H1 (cell line): ENCODE measurements at regions not wholly inside any gene's neighbourhood (a gene's known extent, or its start where the extent isn't known, plus 50 kb on each side); places are given as distances from the start of the nearest gene placed in this dataset.

Experiments used
- CTCF ChIA-PET: fragments of 300-600 bp; sonication (Branson Sonifier 250); formaldehyde crosslinking; loops from one replicate; lab custom pipeline; 2021; ENCODE audit not compliant: partially characterized antibody; lab: Charles Lee
- POLR2A ChIA-PET: fragments of 300-600 bp; sonication (Branson Sonifier 250); formaldehyde crosslinking; loops from one replicate; lab custom pipeline; 2021; ENCODE audit warnings: inconsistent platforms; ENCODE audit not compliant: partially characterized antibody; lab: Charles Lee
- DNase-seq, 2 experiments: peaks; one replicate each; pipeline versions ENCODE4 v3.0.0 to v3.0.0-alpha.2; 2010 to 2022; ENCODE audit warnings: low spot score in 2 of 2, low read depth in 1 of 2, mixed read lengths in 1 of 2
- FAIRE-seq: peaks from 2 replicates; lab custom pipeline; 2011; peaks lifted over from hg19 to GRCh38; lab: Jason Lieb, UNC
- H2AFZ ChIP-seq: 2 replicates; pipeline ENCODE4 v1.8.1; 2012; ENCODE audit warnings: low read length, inconsistent platforms
- H2AK5ac ChIP-seq: 2 replicates; pipeline ENCODE4 v1.6.1; 2013; ENCODE audit warnings: low read depth, low read length
- H2BK120ac ChIP-seq: replicated peaks from 2 replicates; pipeline ENCODE3; 2013; ENCODE audit warnings: low read depth, low read length, inconsistent platforms
- H2BK12ac ChIP-seq: 2 replicates; pipeline ENCODE4 v1.6.1; 2013; ENCODE audit warnings: low read depth, low read length
- H2BK15ac ChIP-seq: 2 replicates; pipeline ENCODE4 v1.6.1; 2013; ENCODE audit warnings: low read length
- H2BK20ac ChIP-seq: 2 replicates; pipeline ENCODE4 v1.6.1; 2013; ENCODE audit warnings: low read length
- H2BK5ac ChIP-seq: 2 replicates; pipeline ENCODE4 v1.6.1; 2013; ENCODE audit warnings: low read depth, low read length
- H3K14ac ChIP-seq: 2 replicates; pipeline ENCODE4 v1.6.1; 2013; ENCODE audit warnings: inconsistent platforms; ENCODE audit not compliant: insufficient read length
- H3K18ac ChIP-seq: 2 replicates; pipeline ENCODE4 v1.6.1; 2013; ENCODE audit warnings: low read length; ENCODE audit errors: extremely low read depth
- H3K23ac ChIP-seq: 2 replicates; pipeline ENCODE4 v1.6.1; 2013; ENCODE audit warnings: inconsistent platforms; ENCODE audit not compliant: insufficient read length
- H3K23me2 ChIP-seq: 2 replicates; pipeline ENCODE4 v1.6.1; 2013; ENCODE audit warnings: low read depth, low read length
- H3K27ac ChIP-seq: 2 replicates; pipeline ENCODE4 v1.6.1; 2011; ENCODE audit warnings: low read depth, low read length, inconsistent platforms
- H3K27me3 ChIP-seq, 4 experiments: replicated peaks in 1 of 4; 1 replicate in 1 of 4; 2 replicates in 3 of 4; pipeline versions ENCODE4 v1.6.1 to v1.8.1; 2011 to 2013; ENCODE audit warnings: low read length in 3 of 4, mild to moderate bottlenecking in 3 of 4, inconsistent platforms in 2 of 4, mixed read lengths in 2 of 4, moderate library complexity in 1 of 4; ENCODE audit not compliant: control insufficient read depth in 3 of 4, insufficient read depth in 3 of 4; ENCODE audit errors: extremely low read depth in 1 of 4
- H3K36me3 ChIP-seq, 4 experiments: 2 replicates each; pipeline versions ENCODE4 v1.6.1 to v1.8.1; 2011 to 2013; ENCODE audit warnings: mild to moderate bottlenecking in 4 of 4, low read length in 3 of 4, moderate library complexity in 2 of 4, control low read depth in 1 of 4, inconsistent platforms in 1 of 4; ENCODE audit not compliant: insufficient read depth in 4 of 4, control insufficient read depth in 2 of 4
- H3K4ac ChIP-seq: replicated peaks from 2 replicates; pipeline ENCODE3; 2013; ENCODE audit warnings: low read length, low read depth, mixed read lengths, inconsistent platforms; ENCODE audit not compliant: insufficient read length
- H3K4me1 ChIP-seq, 4 experiments: replicated peaks in 1 of 4; 1 replicate in 1 of 4; 2 replicates in 3 of 4; pipeline versions ENCODE4 v1.6.1 to v1.8.1; 2011 to 2013; ENCODE audit warnings: low read length in 3 of 4, inconsistent platforms in 2 of 4, mixed read lengths in 1 of 4; ENCODE audit not compliant: insufficient read depth in 4 of 4, control insufficient read depth in 3 of 4
- H3K4me2 ChIP-seq, 2 experiments: 2 replicates each; pipeline versions ENCODE4 v1.6.1 to v1.8.1; 2011 to 2013; ENCODE audit warnings: low read depth in 2 of 2, low read length in 2 of 2, control low read depth in 1 of 2, inconsistent platforms in 1 of 2, mild to moderate bottlenecking in 1 of 2; ENCODE audit not compliant: insufficient read depth in 1 of 2
- H3K4me3 ChIP-seq, 4 experiments: fragments of 200-600, 300-600 bp in 1 of 4; sonication (generic), shearing (Covaris generic), sonication (Bioruptor Twin) in 1 of 4; 2 replicates each; pipeline versions ENCODE4 v1.5.1 to v1.8.1; 2011 to 2016; ENCODE audit warnings: low read length in 4 of 4, low read depth in 3 of 4, control low read depth in 2 of 4, inconsistent platforms in 2 of 4, mild to moderate bottlenecking in 2 of 4, mixed read lengths in 1 of 4, moderate library complexity in 1 of 4; ENCODE audit not compliant: insufficient read depth in 2 of 4; ENCODE audit errors: extremely low read depth in 1 of 4
- H3K56ac ChIP-seq: replicated peaks from 2 replicates; pipeline ENCODE3; 2013; ENCODE audit warnings: low read depth, mild to moderate bottlenecking, mixed read lengths, low read length, inconsistent platforms; ENCODE audit not compliant: insufficient read length
- H3K79me1 ChIP-seq: 2 replicates; pipeline ENCODE4 v1.6.1; 2013; ENCODE audit warnings: low read depth, low read length, control low read depth
- H3K79me2 ChIP-seq, 2 experiments: 2 replicates each; pipeline versions ENCODE4 v1.6.1 to v1.8.1; 2012 to 2013; ENCODE audit warnings: low read length in 2 of 2, mild to moderate bottlenecking in 2 of 2, inconsistent platforms in 1 of 2; ENCODE audit not compliant: insufficient read depth in 2 of 2, control insufficient read depth in 1 of 2
- H3K9ac ChIP-seq, 4 experiments: replicated peaks in 1 of 4; 1 replicate in 1 of 4; 2 replicates in 3 of 4; pipeline versions ENCODE4 v1.6.1 to v1.8.1; 2011 to 2013; ENCODE audit warnings: low read depth in 3 of 4, low read length in 3 of 4, control low read depth in 2 of 4, mild to moderate bottlenecking in 2 of 4, moderate library complexity in 2 of 4, inconsistent platforms in 1 of 4; ENCODE audit errors: extremely low read depth in 1 of 4
- H3K9me3 ChIP-seq, 2 experiments: 2 replicates each; pipeline versions ENCODE4 v1.6.1 to v1.8.1; 2012 to 2013; ENCODE audit warnings: mild to moderate bottlenecking in 2 of 2, moderate library complexity in 2 of 2, control low read depth in 1 of 2, inconsistent platforms in 1 of 2, low read depth in 1 of 2, low read length in 1 of 2, mixed read lengths in 1 of 2; ENCODE audit not compliant: insufficient read depth in 2 of 2
- H4K20me1 ChIP-seq, 2 experiments: replicated peaks in 1 of 2; 2 replicates each; pipeline versions ENCODE3 to v1.8.1; 2011 to 2013; ENCODE audit warnings: inconsistent platforms in 2 of 2, low read length in 2 of 2, mild to moderate bottlenecking in 1 of 2; ENCODE audit not compliant: insufficient read depth in 2 of 2, control insufficient read depth in 1 of 2
- H4K5ac ChIP-seq: 2 replicates; pipeline ENCODE4 v1.6.1; 2013; ENCODE audit warnings: low read length, low read depth, mixed read lengths, inconsistent platforms; ENCODE audit not compliant: insufficient read length
- H4K8ac ChIP-seq: 2 replicates; pipeline ENCODE4 v1.8.0; 2013; ENCODE audit warnings: mild to moderate bottlenecking, moderate library complexity, low read length, inconsistent platforms; ENCODE audit not compliant: insufficient read depth; ENCODE audit errors: extremely low read depth
- H4K91ac ChIP-seq: replicated peaks from 2 replicates; pipeline ENCODE3; 2013; ENCODE audit warnings: low read length, mixed read lengths, inconsistent platforms; ENCODE audit not compliant: insufficient read length
- CHD1 ChIP-seq: IDR thresholded peaks from 2 replicates; pipeline ENCODE4 v1.6.1; 2012; ENCODE audit warnings: low read depth, low read length, improper control_type of control experiment
- EZH2 ChIP-seq: fragments of 200-600 bp; sonication (generic); IDR thresholded peaks from 2 replicates; pipeline ENCODE4 v1.7.1; 2012; ENCODE audit warnings: low read depth, mild to moderate bottlenecking, moderate library complexity, low read length, inconsistent platforms; ENCODE audit not compliant: severe bottlenecking
- GABPA ChIP-seq: IDR thresholded peaks from 2 replicates; pipeline ENCODE4 v1.6.1; 2011; ENCODE audit warnings: mild to moderate bottlenecking, low read length, moderate library complexity, borderline replicate concordance; ENCODE audit not compliant: insufficient read depth
- HDAC2 ChIP-seq, 2 experiments: fragments of 300-600 bp in 1 of 2; sonication (generic) in 1 of 2; IDR thresholded peaks; 2 replicates each; pipeline ENCODE4 v1.6.1; 2011 to 2012; ENCODE audit warnings: low read depth in 2 of 2, low read length in 2 of 2, mild to moderate bottlenecking in 2 of 2, moderate library complexity in 2 of 2, borderline replicate concordance in 1 of 2, inconsistent platforms in 1 of 2
- HDAC6 ChIP-seq: IDR thresholded peaks from one replicate; pipeline ENCODE4 v1.7.1; 2012; ENCODE audit warnings: low read depth, mild to moderate bottlenecking, inconsistent platforms, low read length, moderate library complexity
- KDM5A ChIP-seq: fragments of 200-600 bp; IDR thresholded peaks from 2 replicates; pipeline ENCODE4 v1.7.1; 2012; ENCODE audit warnings: mild to moderate bottlenecking, low read length, inconsistent platforms, mixed read lengths
- MAFK ChIP-seq: IDR thresholded peaks from 2 replicates; pipeline ENCODE4 v1.6.1; 2012; ENCODE audit warnings: low read depth, mild to moderate bottlenecking, improper control_type of control experiment, low read length
- SIRT6 ChIP-seq: IDR thresholded peaks from one replicate; pipeline ENCODE4 v1.7.1; 2012; ENCODE audit warnings: low read length, inconsistent platforms
- SP1 ChIP-seq: IDR thresholded peaks from 2 replicates; pipeline ENCODE4 v1.6.1; 2011; ENCODE audit warnings: low read depth, low read length
- SP2 ChIP-seq: IDR thresholded peaks from 2 replicates; pipeline ENCODE4 v1.6.1; 2012; ENCODE audit warnings: mild to moderate bottlenecking, low read length, inconsistent platforms
- SRF ChIP-seq: IDR thresholded peaks from 2 replicates; pipeline ENCODE4 v1.6.1; 2011; ENCODE audit warnings: mild to moderate bottlenecking, low read depth, low read length, moderate library complexity
- SUZ12 ChIP-seq: fragments of 200-600 bp; sonication (generic); IDR thresholded peaks from 2 replicates; pipeline ENCODE4 v1.6.1; 2012; ENCODE audit warnings: mild to moderate bottlenecking, inconsistent platforms, low read length, moderate library complexity, mixed read lengths
- TBP ChIP-seq: IDR thresholded peaks from 2 replicates; pipeline ENCODE4 v1.6.1; 2011; ENCODE audit warnings: low read depth, low read length, improper control_type of control experiment
- USF2 ChIP-seq: IDR thresholded peaks from 2 replicates; pipeline ENCODE4 v1.6.1; 2011; ENCODE audit warnings: low read length, improper control_type of control experiment
- WGBS, 2 experiments: shearing (Covaris generic) in 1 of 2; methylation state at CpG; one replicate each; pipeline versions ENCODE4 v1.1.6 to v1.1.7; 2013 to 2015; ENCODE audit warnings: low lambda C conversion rate in 2 of 2, mixed read lengths in 2 of 2, inconsistent platforms in 1 of 2, low coverage in 1 of 2, missing lambda C conversion rate in 1 of 2; ENCODE audit not compliant: insufficient replicate concordance in 2 of 2, insufficient coverage in 1 of 2, insufficient read length in 1 of 2; ENCODE audit errors: extremely low coverage in 1 of 2, missing lambda C conversion rate in 1 of 2; 5-methylcytosine and 5-hydroxymethylcytosine counted together

GRCh38 chr3:168877899-168878298, 782.2 kb upstream of the GOLIM4 start:
- Histone ChIP-seq H3K4me2 (peak overlapping the region in 1 of 2 experiments; percentile 25; a peak in 1 of 4 replicates), H2AFZ (no peak overlapping the region), H2AK5ac (no peak overlapping the region)
- no peak for TF ChIP-seq CHD1
- TF ChIP-seq HDAC6, result no peak
- TF ChIP-seq SP1, result no peak
- TF ChIP-seq HDAC2 (IDR thresholded peaks at IDR 0.05; ENCODE audit: borderline replicate concordance in 1 of 2, low read depth in 2 of 2, low read length in 2 of 2), result no peak
- no peak for TF ChIP-seq GABPA
- TF ChIP-seq SIRT6, result no peak
- no peak for TF ChIP-seq USF2
- no peak for TF ChIP-seq SUZ12
- no peak for TF ChIP-seq SRF
- TF ChIP-seq SP2, result no peak
- TF ChIP-seq KDM5A, result no peak
- TF ChIP-seq EZH2, result no peak
- TF ChIP-seq MAFK, result no peak
- no peak for TF ChIP-seq TBP

More at GRCh38 chr3:168877899-168878298, 782.2 kb upstream of the GOLIM4 start:
- CTCF ChIA-PET, result interaction anchor here (0.8 to 5.1 kb wide), 3 partner anchors 10 to 868 kb away, joined by 3 to 57 read pairs (median 3); no protein-coding TSS in a partner anchor
- Histone ChIP-seq H2BK15ac (no peak overlapping the region), H3K79me1 (no peaks in the 10 kb centered on the region), H3K18ac (no peak overlapping the region), H2BK5ac (no peak overlapping the region), H3K4me1 (peaks cover 0 to 7% (median 3%) of the 10 kb centered on the region in 4 experiments; a peak in 5 of 7 replicates), H4K8ac (no peak overlapping the region), H3K23ac (no peak overlapping the region), H4K91ac (no peak overlapping the region), H3K23me2 (no peaks in the 10 kb centered on the region), H3K4ac (no peak overlapping the region), H4K5ac (no peak overlapping the region), H3K79me2 (no peaks in the 10 kb centered on the region), H3K36me3 (no peaks in the 10 kb centered on the region), H2BK120ac (no peak overlapping the region), H3K9me3 (no peaks in the 10 kb centered on the region), H2BK20ac (no peak overlapping the region), H3K56ac (no peak overlapping the region), H3K4me3 (no peak overlapping the region), H3K14ac (no peak overlapping the region), H3K27me3 (no peaks in the 10 kb centered on the region), H2BK12ac (no peak overlapping the region), H4K20me1 (no peaks in the 10 kb centered on the region), H3K27ac (no peak overlapping the region), H3K9ac (no peak overlapping the region)
- POLR2A ChIA-PET, result no interaction called here
- WGBS, 2 experiments, result 70% methylated on average over 1 of the region's 1 CpG; no CpG with 5 or more reads in 1 of the 2 experiments
- no peak for FAIRE-seq
- no peak for DNase-seq
